H1 (cell line): ENCODE measurements at regions not wholly inside any gene's neighbourhood (a gene's known extent, or its start where the extent isn't known, plus 50 kb on each side); places are given as distances from the start of the nearest gene placed in this dataset.

Experiments used
- CTCF ChIA-PET: fragments of 300-600 bp; sonication (Branson Sonifier 250); formaldehyde crosslinking; loops from one replicate; lab custom pipeline; 2021; ENCODE audit not compliant: partially characterized antibody; lab: Charles Lee
- POLR2A ChIA-PET: fragments of 300-600 bp; sonication (Branson Sonifier 250); formaldehyde crosslinking; loops from one replicate; lab custom pipeline; 2021; ENCODE audit warnings: inconsistent platforms; ENCODE audit not compliant: partially characterized antibody; lab: Charles Lee
- DNase-seq, 2 experiments: peaks; one replicate each; pipeline versions ENCODE4 v3.0.0 to v3.0.0-alpha.2; 2010 to 2022; ENCODE audit warnings: low spot score in 2 of 2, low read depth in 1 of 2, mixed read lengths in 1 of 2
- FAIRE-seq: peaks from 2 replicates; lab custom pipeline; 2011; peaks lifted over from hg19 to GRCh38; lab: Jason Lieb, UNC
- H2AFZ ChIP-seq: 2 replicates; pipeline ENCODE4 v1.8.1; 2012; ENCODE audit warnings: low read length, inconsistent platforms
- H2AK5ac ChIP-seq: 2 replicates; pipeline ENCODE4 v1.6.1; 2013; ENCODE audit warnings: low read depth, low read length
- H2BK120ac ChIP-seq: replicated peaks from 2 replicates; pipeline ENCODE3; 2013; ENCODE audit warnings: low read depth, low read length, inconsistent platforms
- H2BK12ac ChIP-seq: 2 replicates; pipeline ENCODE4 v1.6.1; 2013; ENCODE audit warnings: low read depth, low read length
- H2BK15ac ChIP-seq: 2 replicates; pipeline ENCODE4 v1.6.1; 2013; ENCODE audit warnings: low read length
- H2BK20ac ChIP-seq: 2 replicates; pipeline ENCODE4 v1.6.1; 2013; ENCODE audit warnings: low read length
- H2BK5ac ChIP-seq: 2 replicates; pipeline ENCODE4 v1.6.1; 2013; ENCODE audit warnings: low read depth, low read length
- H3K14ac ChIP-seq: 2 replicates; pipeline ENCODE4 v1.6.1; 2013; ENCODE audit warnings: inconsistent platforms; ENCODE audit not compliant: insufficient read length
- H3K18ac ChIP-seq: 2 replicates; pipeline ENCODE4 v1.6.1; 2013; ENCODE audit warnings: low read length; ENCODE audit errors: extremely low read depth
- H3K23ac ChIP-seq: 2 replicates; pipeline ENCODE4 v1.6.1; 2013; ENCODE audit warnings: inconsistent platforms; ENCODE audit not compliant: insufficient read length
- H3K23me2 ChIP-seq: 2 replicates; pipeline ENCODE4 v1.6.1; 2013; ENCODE audit warnings: low read depth, low read length
- H3K27ac ChIP-seq: 2 replicates; pipeline ENCODE4 v1.6.1; 2011; ENCODE audit warnings: low read depth, low read length, inconsistent platforms
- H3K27me3 ChIP-seq, 4 experiments: replicated peaks in 1 of 4; 1 replicate in 1 of 4; 2 replicates in 3 of 4; pipeline versions ENCODE4 v1.6.1 to v1.8.1; 2011 to 2013; ENCODE audit warnings: low read length in 3 of 4, mild to moderate bottlenecking in 3 of 4, inconsistent platforms in 2 of 4, mixed read lengths in 2 of 4, moderate library complexity in 1 of 4; ENCODE audit not compliant: control insufficient read depth in 3 of 4, insufficient read depth in 3 of 4; ENCODE audit errors: extremely low read depth in 1 of 4
- H3K36me3 ChIP-seq, 4 experiments: 2 replicates each; pipeline versions ENCODE4 v1.6.1 to v1.8.1; 2011 to 2013; ENCODE audit warnings: mild to moderate bottlenecking in 4 of 4, low read length in 3 of 4, moderate library complexity in 2 of 4, control low read depth in 1 of 4, inconsistent platforms in 1 of 4; ENCODE audit not compliant: insufficient read depth in 4 of 4, control insufficient read depth in 2 of 4
- H3K4ac ChIP-seq: replicated peaks from 2 replicates; pipeline ENCODE3; 2013; ENCODE audit warnings: low read length, low read depth, mixed read lengths, inconsistent platforms; ENCODE audit not compliant: insufficient read length
- H3K4me1 ChIP-seq, 4 experiments: replicated peaks in 1 of 4; 1 replicate in 1 of 4; 2 replicates in 3 of 4; pipeline versions ENCODE4 v1.6.1 to v1.8.1; 2011 to 2013; ENCODE audit warnings: low read length in 3 of 4, inconsistent platforms in 2 of 4, mixed read lengths in 1 of 4; ENCODE audit not compliant: insufficient read depth in 4 of 4, control insufficient read depth in 3 of 4
- H3K4me2 ChIP-seq, 2 experiments: 2 replicates each; pipeline versions ENCODE4 v1.6.1 to v1.8.1; 2011 to 2013; ENCODE audit warnings: low read depth in 2 of 2, low read length in 2 of 2, control low read depth in 1 of 2, inconsistent platforms in 1 of 2, mild to moderate bottlenecking in 1 of 2; ENCODE audit not compliant: insufficient read depth in 1 of 2
- H3K4me3 ChIP-seq, 4 experiments: fragments of 200-600, 300-600 bp in 1 of 4; sonication (generic), shearing (Covaris generic), sonication (Bioruptor Twin) in 1 of 4; 2 replicates each; pipeline versions ENCODE4 v1.5.1 to v1.8.1; 2011 to 2016; ENCODE audit warnings: low read length in 4 of 4, low read depth in 3 of 4, control low read depth in 2 of 4, inconsistent platforms in 2 of 4, mild to moderate bottlenecking in 2 of 4, mixed read lengths in 1 of 4, moderate library complexity in 1 of 4; ENCODE audit not compliant: insufficient read depth in 2 of 4; ENCODE audit errors: extremely low read depth in 1 of 4
- H3K56ac ChIP-seq: replicated peaks from 2 replicates; pipeline ENCODE3; 2013; ENCODE audit warnings: low read depth, mild to moderate bottlenecking, mixed read lengths, low read length, inconsistent platforms; ENCODE audit not compliant: insufficient read length
- H3K79me1 ChIP-seq: 2 replicates; pipeline ENCODE4 v1.6.1; 2013; ENCODE audit warnings: low read depth, low read length, control low read depth
- H3K79me2 ChIP-seq, 2 experiments: 2 replicates each; pipeline versions ENCODE4 v1.6.1 to v1.8.1; 2012 to 2013; ENCODE audit warnings: low read length in 2 of 2, mild to moderate bottlenecking in 2 of 2, inconsistent platforms in 1 of 2; ENCODE audit not compliant: insufficient read depth in 2 of 2, control insufficient read depth in 1 of 2
- H3K9ac ChIP-seq, 4 experiments: replicated peaks in 1 of 4; 1 replicate in 1 of 4; 2 replicates in 3 of 4; pipeline versions ENCODE4 v1.6.1 to v1.8.1; 2011 to 2013; ENCODE audit warnings: low read depth in 3 of 4, low read length in 3 of 4, control low read depth in 2 of 4, mild to moderate bottlenecking in 2 of 4, moderate library complexity in 2 of 4, inconsistent platforms in 1 of 4; ENCODE audit errors: extremely low read depth in 1 of 4
- H3K9me3 ChIP-seq, 2 experiments: 2 replicates each; pipeline versions ENCODE4 v1.6.1 to v1.8.1; 2012 to 2013; ENCODE audit warnings: mild to moderate bottlenecking in 2 of 2, moderate library complexity in 2 of 2, control low read depth in 1 of 2, inconsistent platforms in 1 of 2, low read depth in 1 of 2, low read length in 1 of 2, mixed read lengths in 1 of 2; ENCODE audit not compliant: insufficient read depth in 2 of 2
- H4K20me1 ChIP-seq, 2 experiments: replicated peaks in 1 of 2; 2 replicates each; pipeline versions ENCODE3 to v1.8.1; 2011 to 2013; ENCODE audit warnings: inconsistent platforms in 2 of 2, low read length in 2 of 2, mild to moderate bottlenecking in 1 of 2; ENCODE audit not compliant: insufficient read depth in 2 of 2, control insufficient read depth in 1 of 2
- H4K5ac ChIP-seq: 2 replicates; pipeline ENCODE4 v1.6.1; 2013; ENCODE audit warnings: low read length, low read depth, mixed read lengths, inconsistent platforms; ENCODE audit not compliant: insufficient read length
- H4K8ac ChIP-seq: 2 replicates; pipeline ENCODE4 v1.8.0; 2013; ENCODE audit warnings: mild to moderate bottlenecking, moderate library complexity, low read length, inconsistent platforms; ENCODE audit not compliant: insufficient read depth; ENCODE audit errors: extremely low read depth
- H4K91ac ChIP-seq: replicated peaks from 2 replicates; pipeline ENCODE3; 2013; ENCODE audit warnings: low read length, mixed read lengths, inconsistent platforms; ENCODE audit not compliant: insufficient read length
- ASH2L ChIP-seq: fragments of 200-600, 300-600 bp; sonication (generic); IDR thresholded peaks from one replicate; pipeline ENCODE4 v1.7.1; 2017; ENCODE audit warnings: low read length
- CREB1 ChIP-seq: IDR thresholded peaks from 2 replicates; pipeline ENCODE4 v1.6.1; 2012; ENCODE audit warnings: inconsistent platforms
- EZH2 ChIP-seq: fragments of 200-600 bp; sonication (generic); IDR thresholded peaks from 2 replicates; pipeline ENCODE4 v1.7.1; 2012; ENCODE audit warnings: low read depth, mild to moderate bottlenecking, moderate library complexity, low read length, inconsistent platforms; ENCODE audit not compliant: severe bottlenecking
- FOSL1 ChIP-seq: IDR thresholded peaks from 2 replicates; pipeline ENCODE4 v1.6.1; 2011; ENCODE audit warnings: mild to moderate bottlenecking, low read depth, low read length, moderate library complexity; ENCODE audit not compliant: insufficient read depth
- SIN3A ChIP-seq, 2 experiments: IDR thresholded peaks in 1 of 2; conservative IDR thresholded peaks in 1 of 2; 2 replicates each; pipeline ENCODE4 v1.6.1; 2011 to 2012; ENCODE audit warnings: low read length in 2 of 2, improper control_type of control experiment in 1 of 2, low read depth in 1 of 2, mild to moderate bottlenecking in 1 of 2
- TAF7 ChIP-seq: optimal IDR thresholded peaks from 2 replicates; pipeline ENCODE3; 2011; ENCODE audit warnings: low read depth, mild to moderate bottlenecking, inconsistent platforms, low read length, moderate library complexity, borderline replicate concordance
- WGBS, 2 experiments: shearing (Covaris generic) in 1 of 2; methylation state at CpG; one replicate each; pipeline versions ENCODE4 v1.1.6 to v1.1.7; 2013 to 2015; ENCODE audit warnings: low lambda C conversion rate in 2 of 2, mixed read lengths in 2 of 2, inconsistent platforms in 1 of 2, low coverage in 1 of 2, missing lambda C conversion rate in 1 of 2; ENCODE audit not compliant: insufficient replicate concordance in 2 of 2, insufficient coverage in 1 of 2, insufficient read length in 1 of 2; ENCODE audit errors: extremely low coverage in 1 of 2, missing lambda C conversion rate in 1 of 2; 5-methylcytosine and 5-hydroxymethylcytosine counted together

DNA sequence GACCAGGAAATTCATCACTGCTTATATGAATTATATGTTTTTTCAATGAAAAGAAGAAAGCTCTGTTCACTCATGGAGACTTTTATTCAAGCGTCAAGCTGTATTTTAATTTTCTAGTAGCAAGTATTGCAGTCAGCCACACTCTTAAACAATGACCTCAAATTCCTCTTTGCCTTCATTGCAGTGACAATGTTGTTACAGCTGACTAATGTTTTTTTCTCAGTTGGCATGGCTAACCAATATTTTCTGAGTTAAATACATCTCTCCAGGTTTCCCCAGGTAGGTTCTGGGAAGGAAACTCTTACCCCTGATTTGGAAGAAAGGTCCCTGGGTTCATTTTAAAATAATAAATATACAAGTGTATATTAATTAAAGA is 241.5 kb downstream of the WDR11 start:
- FAIRE-seq, result no peak
- Histone ChIP-seq H3K56ac (no peak overlapping the region), H2AK5ac (no peak overlapping the region), H3K4me3 (no peak overlapping the region), H4K20me1 (peaks cover 0 to 2% of the 10 kb centered on the region in 2 experiments), H3K18ac (no peak overlapping the region), H3K27ac (no peak overlapping the region), H2AFZ (no peak overlapping the region), H3K36me3 (no peaks in the 10 kb centered on the region), H4K91ac (no peak overlapping the region), H3K9ac (no peak overlapping the region), H2BK20ac (no peak overlapping the region), H3K27me3 (peaks cover 0 to 2% (median 0%) of the 10 kb centered on the region in 4 experiments; a peak in 1 of 7 replicates), H2BK15ac (no peak overlapping the region), H3K79me1 (no peaks in the 10 kb centered on the region), H3K23me2 (no peaks in the 10 kb centered on the region), H3K9me3 (no peaks in the 10 kb centered on the region), H4K8ac (no peak overlapping the region), H3K4me1 (peaks cover 0 to 3% (median 0%) of the 10 kb centered on the region in 4 experiments; a peak in 1 of 7 replicates), H3K79me2 (no peaks in the 10 kb centered on the region), H2BK5ac (no peak overlapping the region), H2BK120ac (no peak overlapping the region), H3K4ac (no peak overlapping the region), H2BK12ac (no peak overlapping the region), H3K14ac (no peak overlapping the region), H4K5ac (no peak overlapping the region), H3K23ac (no peak overlapping the region), H3K4me2 (no peak overlapping the region)
- TF ChIP-seq ASH2L (no peak), TAF7 (no peak), FOSL1 (no peak), EZH2 (no peak), SIN3A (conservative IDR thresholded peaks at IDR 0.05 in 1 of 2, IDR thresholded peaks at IDR 0.05 in 1 of 2; ENCODE audit: low read depth in 1 of 2, low read length in 2 of 2) (no peak), CREB1 (no peak)
- ChIA-PET CTCF (interaction anchor here (0.8 to 0.9 kb wide), 3 partner anchors 10 to 28 kb away, joined by 3 read pairs; no protein-coding TSS in a partner anchor), POLR2A (no interaction called here)
- 91% methylated on average over 1 of the region's 1 CpG; no CpG with 5 or more reads in 1 of the 2 experiments for WGBS, 2 experiments
- DNase-seq, result no peak
